Limb (tissue), 2 donors: ENCODE measurements at regions not wholly inside any gene's neighbourhood (a gene's known extent, or its start where the extent isn't known, plus 50 kb on each side); places are given as distances from the start of the nearest gene placed in this dataset.

Experiments
- DNase-seq, 2 donors: peaks; one replicate each; pipeline ENCODE4 v3.0.0-alpha.2; 2016; ENCODE audit errors: extremely low spot score in 2 of 2

- no peak for DNase-seq
Measured at GRCh38 chr2:201968476-201968875, 65.2 kb upstream of the FZD7 start.

GRCh38 chr2:201969241-201969937 is 64.3 kb upstream of the FZD7 start:
- DNase-seq = no peak

DNA sequence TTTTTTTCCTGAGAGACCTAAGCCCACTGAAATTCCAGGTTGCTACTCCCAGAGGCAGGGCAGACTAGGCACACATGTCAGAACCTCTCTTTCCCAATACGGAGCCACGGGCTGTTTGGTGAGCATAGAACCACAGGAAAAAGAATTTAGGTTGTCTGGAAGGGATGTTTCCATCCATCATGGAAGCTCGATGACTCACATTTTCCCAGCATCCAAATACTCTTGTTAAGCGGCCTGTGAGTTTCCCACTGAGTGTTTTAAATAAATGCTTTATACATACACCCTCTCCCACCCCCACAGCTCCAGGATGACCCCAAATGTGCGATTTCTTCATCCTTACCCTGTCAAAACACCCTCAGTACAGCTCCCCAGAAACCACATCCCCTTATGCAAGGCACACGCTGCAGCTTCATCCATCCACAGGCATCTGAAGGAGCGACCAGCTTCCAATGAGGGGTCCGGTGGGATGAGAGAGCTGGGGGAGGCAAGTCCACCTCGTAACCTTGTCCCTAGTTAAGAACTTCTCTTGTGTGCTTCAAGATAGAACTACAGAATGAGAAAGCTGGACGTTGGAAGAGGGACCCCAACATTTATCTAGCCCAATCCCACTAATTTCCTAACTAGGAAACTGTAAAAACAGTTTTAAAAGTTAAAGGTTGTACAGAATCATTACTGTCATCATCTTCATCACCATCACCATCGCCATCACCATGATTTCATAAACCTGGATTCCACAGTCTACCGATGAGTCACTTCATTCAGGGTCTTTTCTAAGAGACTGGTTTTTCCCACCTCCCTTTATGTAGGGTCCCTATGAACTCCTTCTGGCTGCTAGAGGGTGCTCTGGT is 63.5 kb upstream of the FZD7 start:
- no peak for DNase-seq

DNA sequence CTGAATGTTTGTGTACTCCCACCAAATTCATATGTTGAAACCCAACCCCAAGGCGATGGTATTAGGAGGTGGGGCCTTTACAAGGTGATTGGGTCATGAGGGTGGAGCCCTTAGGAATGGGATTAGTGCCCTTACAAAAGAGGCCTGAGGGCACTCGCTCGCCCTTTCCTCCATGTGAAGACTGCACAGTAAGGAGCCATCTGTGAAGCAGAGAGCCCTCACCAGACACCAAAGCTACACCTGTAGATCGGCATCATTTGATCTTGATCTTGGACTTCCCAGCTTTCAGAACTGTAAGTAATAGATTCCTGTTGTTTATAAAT is 62.9 kb upstream of the FZD7 start:
- no peak for DNase-seq

DNA sequence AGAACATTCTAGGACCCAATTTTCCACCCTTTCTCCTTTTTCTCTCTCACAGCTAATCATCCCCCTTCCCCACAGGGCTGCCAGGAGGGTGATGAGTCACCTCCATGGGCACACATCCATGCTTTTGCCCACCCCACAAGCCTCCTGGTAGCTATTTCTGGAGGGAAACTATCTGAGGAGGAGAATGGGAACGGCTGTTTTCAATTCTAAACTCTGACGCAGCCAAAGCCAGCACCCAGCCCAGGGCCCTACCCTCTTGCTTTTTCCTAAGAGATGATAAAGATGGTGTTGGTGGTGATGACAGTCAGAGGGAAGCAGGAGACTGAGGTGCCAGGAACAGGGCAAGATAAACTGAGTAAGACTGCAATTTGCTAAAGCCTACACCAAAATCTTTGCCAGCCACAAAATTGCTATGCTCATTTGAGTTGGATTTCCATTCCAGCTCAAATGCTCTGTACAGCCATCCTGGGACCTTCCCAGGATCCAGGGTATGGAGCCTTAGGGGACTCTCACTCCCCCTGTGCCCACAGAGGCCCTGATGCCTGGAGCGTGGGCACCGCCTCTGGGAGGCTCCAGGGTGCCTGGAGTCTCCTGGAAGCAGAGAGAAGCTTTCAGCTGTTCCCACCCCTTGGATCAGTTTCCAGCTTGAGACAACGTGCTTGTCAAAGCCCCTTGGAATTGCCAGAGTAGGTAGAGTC is 62.0 kb upstream of the FZD7 start:
- no peak for DNase-seq

DNA sequence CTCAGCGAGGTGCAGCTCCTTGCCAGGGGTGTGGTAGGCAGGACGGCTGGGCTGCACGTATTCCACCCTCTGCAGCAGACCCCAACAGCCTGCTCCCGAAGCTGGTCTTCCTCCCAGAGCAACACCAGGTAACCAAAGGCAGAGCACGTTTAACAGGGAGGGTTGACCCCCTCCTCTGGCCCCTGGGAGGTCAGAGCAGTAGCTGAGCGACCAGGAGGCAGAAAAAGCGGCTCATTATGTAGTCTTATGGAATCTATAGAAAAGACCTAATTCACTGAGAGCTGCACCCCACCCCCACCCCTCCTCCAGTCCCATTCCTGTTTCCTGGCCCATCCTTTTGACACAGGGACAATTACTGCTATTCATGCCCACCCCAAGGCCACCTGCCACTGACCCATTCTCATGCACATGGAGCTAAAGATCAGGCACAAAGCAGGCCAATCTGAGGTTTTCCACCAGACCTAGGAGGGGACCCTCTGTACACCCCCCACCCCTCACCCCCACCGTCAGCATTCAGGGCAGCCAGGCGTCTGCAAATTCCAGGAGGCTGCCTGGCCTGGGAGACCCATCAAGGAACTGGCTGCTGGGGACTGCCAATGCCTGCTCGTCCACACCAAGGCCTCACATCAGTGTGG is 60.9 kb upstream of the FZD7 start:
- no peak for DNase-seq

- DNase-seq = no peak
Measured at GRCh38 chr2:201973305-201973928, 60.2 kb upstream of the FZD7 start.

DNA sequence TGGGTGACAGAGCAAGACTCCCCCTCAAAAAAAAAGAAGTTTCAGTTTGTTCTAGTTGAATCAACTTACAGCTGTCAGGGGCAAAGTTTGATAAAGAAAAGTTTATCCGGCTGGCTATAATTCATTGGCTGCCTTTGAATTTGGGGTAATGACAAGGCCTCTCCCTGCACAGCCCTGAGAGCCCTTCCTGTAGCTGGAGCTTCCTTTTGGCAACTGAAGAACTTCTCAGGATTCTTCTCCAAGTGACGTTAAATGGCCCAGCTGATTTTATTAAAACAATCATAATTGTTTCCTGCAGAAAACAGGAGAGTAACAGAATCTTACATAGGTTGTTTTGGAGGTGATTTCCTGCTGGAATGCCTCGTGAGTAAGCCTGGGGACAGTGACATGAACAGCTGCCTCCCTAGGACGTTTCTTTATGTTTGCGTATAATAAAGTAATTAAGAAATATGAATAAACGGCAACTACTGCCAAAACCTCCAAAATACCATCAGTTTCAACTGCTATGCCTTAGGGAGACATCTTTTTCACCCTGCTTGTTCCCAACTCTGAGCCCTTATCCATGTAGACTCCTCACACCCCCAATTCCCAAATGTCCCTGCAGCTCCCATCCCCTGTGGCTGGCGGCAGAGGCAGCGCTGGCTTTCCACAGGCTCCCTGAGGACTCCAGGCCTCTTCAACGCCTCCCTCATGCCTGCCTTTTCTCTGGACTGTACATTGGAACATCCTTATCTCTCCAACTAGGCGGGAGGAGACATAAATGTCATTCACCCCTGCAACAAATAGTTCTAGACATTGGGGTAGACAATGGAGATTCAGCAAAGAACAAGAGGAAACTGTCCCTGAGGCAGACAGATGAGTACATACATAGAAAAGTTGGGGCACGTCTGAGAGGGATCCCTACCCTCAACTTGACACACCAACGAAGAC is 59.2 kb upstream of the FZD7 start:
- DNase-seq = no peak

- no peak for DNase-seq
Measured at GRCh38 chr2:201975434-201975833, 58.2 kb upstream of the FZD7 start.

GRCh38 chr2:201975964-201976612 is 57.6 kb upstream of the FZD7 start:
- DNase-seq = no peak

- DNase-seq = no peak
Measured at GRCh38 chr2:201977651-201978050, 56.0 kb upstream of the FZD7 start.

DNA sequence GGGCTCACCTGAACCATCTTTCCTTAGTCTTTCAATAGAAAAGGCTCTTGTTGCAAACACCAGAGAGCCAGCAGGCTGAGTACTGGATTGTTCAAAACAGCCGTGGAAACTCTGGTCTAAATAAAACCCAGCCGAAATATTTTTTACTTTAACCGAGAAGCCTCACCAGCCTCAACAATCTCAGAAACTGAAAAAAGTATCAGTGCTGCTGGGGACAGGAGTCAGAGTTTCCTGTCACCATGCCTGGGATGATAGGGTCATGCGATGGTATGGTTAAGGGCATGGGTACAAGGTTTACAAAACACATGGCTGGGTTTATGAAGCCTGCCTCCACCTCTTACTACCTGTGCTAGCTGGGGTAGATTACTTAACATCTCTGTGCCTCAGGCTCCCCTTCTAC is 55.3 kb upstream of the FZD7 start:
- DNase-seq = no peak

DNA sequence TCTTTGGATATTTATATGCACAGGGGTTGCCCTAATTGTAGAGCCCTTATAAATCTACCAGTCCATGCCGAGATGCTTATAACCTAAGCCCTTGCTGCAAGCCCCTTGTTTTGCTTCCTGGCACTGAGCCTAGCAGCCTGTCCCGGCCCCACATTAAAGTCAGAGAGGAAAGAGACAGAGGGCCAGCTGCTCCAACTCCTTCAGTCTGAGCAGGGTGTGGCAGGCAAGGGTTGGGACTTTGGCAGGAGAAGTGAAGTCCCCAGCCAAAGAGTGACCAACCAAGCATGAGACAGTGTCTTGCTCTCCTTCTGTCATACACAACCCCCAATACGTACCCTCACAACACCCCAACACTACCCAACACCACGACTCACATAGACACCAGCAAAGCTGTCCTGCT is 54.7 kb upstream of the FZD7 start:
- peak in 1 of 2 donors; percentile 59 for DNase-seq

GRCh38 chr2:201980389-201980821 is 53.2 kb upstream of the FZD7 start:
- no peak for DNase-seq

DNA sequence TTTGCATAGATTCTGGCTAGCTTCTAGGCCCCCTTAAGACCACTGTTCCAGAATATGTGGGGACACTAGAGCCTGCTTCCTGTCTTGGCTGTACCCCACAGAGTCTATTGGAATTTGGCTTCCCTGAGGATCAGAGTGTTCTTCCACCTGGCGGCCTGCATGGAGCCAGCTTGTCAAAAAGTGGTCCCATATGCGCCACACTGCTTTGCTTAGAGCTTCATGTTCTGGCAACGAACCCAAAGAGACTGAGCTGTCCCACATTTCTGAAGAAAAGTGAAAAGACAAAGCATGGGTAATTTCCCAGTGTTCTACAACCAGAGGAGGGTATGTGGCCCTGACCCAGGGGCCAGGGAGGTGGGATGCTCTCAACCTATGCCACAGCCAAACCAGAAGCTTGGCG is 52.7 kb upstream of the FZD7 start:
- no peak for DNase-seq

- DNase-seq = no peak
Measured at GRCh38 chr2:201983174-201983573, 50.5 kb upstream of the FZD7 start.

GRCh38 chr2:201983800-201984199 is 49.9 kb upstream of the FZD7 start:
- no peak for DNase-seq
